Ishikawa (cell line): ENCODE measurements at regions not wholly inside any gene's neighbourhood (a gene's known extent, or its start where the extent isn't known, plus 50 kb on each side); places are given as distances from the start of the nearest gene placed in this dataset.

Experiments used
- CEBPB ChIP-seq: IDR thresholded peaks from 2 replicates; pipeline ENCODE4 v1.6.1; 2012
- CREB1 ChIP-seq: IDR thresholded peaks from 2 replicates; pipeline ENCODE4 v1.6.1; 2012; ENCODE audit warnings: low read depth
- EGR1 ChIP-seq: IDR thresholded peaks from 2 replicates; pipeline ENCODE4 v1.6.1; 2012
- EP300 ChIP-seq: IDR thresholded peaks from 2 replicates; pipeline ENCODE4 v1.6.1; 2012; ENCODE audit warnings: borderline replicate concordance
- FOXM1 ChIP-seq: IDR thresholded peaks from 2 replicates; pipeline ENCODE4 v1.6.1; 2012; ENCODE audit warnings: low read depth, borderline replicate concordance
- NFIC ChIP-seq: IDR thresholded peaks from 2 replicates; pipeline ENCODE4 v1.6.1; 2012
- RAD21 ChIP-seq: IDR thresholded peaks from 2 replicates; pipeline ENCODE4 v1.6.1; 2012; ENCODE audit warnings: low read depth
- TAF1 ChIP-seq: IDR thresholded peaks from 2 replicates; pipeline ENCODE4 v1.6.1; 2012; ENCODE audit warnings: low read depth, mild to moderate bottlenecking
- TCF12 ChIP-seq: IDR thresholded peaks from 2 replicates; pipeline ENCODE4 v1.6.1; 2012; ENCODE audit warnings: low read depth
- TEAD4 ChIP-seq: IDR thresholded peaks from 2 replicates; pipeline ENCODE4 v1.6.1; 2012
- YY1 ChIP-seq: IDR thresholded peaks from 2 replicates; pipeline ENCODE4 v1.6.1; 2012; ENCODE audit warnings: low read depth
- ZBTB7A ChIP-seq: IDR thresholded peaks from 2 replicates; pipeline ENCODE4 v1.6.1; 2012; ENCODE audit warnings: low read depth
- TF ChIP-seq, protein P1 (sequence below): IDR thresholded peaks from 2 replicates; pipeline ENCODE4 v1.6.1; 2012; ENCODE audit warnings: low read depth, mild to moderate bottlenecking
- TF ChIP-seq, protein P2 (sequence below): IDR thresholded peaks from 2 replicates; pipeline ENCODE4 v1.6.1; 2012
- TF ChIP-seq, protein P3 (sequence below): IDR thresholded peaks from 2 replicates; pipeline ENCODE4 v1.6.1; 2012

- no peak for TF ChIP-seq TEAD4
- TF ChIP-seq, protein P1, sequence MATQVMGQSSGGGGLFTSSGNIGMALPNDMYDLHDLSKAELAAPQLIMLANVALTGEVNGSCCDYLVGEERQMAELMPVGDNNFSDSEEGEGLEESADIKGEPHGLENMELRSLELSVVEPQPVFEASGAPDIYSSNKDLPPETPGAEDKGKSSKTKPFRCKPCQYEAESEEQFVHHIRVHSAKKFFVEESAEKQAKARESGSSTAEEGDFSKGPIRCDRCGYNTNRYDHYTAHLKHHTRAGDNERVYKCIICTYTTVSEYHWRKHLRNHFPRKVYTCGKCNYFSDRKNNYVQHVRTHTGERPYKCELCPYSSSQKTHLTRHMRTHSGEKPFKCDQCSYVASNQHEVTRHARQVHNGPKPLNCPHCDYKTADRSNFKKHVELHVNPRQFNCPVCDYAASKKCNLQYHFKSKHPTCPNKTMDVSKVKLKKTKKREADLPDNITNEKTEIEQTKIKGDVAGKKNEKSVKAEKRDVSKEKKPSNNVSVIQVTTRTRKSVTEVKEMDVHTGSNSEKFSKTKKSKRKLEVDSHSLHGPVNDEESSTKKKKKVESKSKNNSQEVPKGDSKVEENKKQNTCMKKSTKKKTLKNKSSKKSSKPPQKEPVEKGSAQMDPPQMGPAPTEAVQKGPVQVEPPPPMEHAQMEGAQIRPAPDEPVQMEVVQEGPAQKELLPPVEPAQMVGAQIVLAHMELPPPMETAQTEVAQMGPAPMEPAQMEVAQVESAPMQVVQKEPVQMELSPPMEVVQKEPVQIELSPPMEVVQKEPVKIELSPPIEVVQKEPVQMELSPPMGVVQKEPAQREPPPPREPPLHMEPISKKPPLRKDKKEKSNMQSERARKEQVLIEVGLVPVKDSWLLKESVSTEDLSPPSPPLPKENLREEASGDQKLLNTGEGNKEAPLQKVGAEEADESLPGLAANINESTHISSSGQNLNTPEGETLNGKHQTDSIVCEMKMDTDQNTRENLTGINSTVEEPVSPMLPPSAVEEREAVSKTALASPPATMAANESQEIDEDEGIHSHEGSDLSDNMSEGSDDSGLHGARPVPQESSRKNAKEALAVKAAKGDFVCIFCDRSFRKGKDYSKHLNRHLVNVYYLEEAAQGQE, result no peak
- TF ChIP-seq CEBPB, result no peak
- TF ChIP-seq CREB1, result no peak
- no peak for TF ChIP-seq TCF12
- TF ChIP-seq ZBTB7A, result no peak
- TF ChIP-seq EGR1, result no peak
- TF ChIP-seq, protein P2, sequence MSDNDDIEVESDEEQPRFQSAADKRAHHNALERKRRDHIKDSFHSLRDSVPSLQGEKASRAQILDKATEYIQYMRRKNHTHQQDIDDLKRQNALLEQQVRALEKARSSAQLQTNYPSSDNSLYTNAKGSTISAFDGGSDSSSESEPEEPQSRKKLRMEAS, result no peak
- no peak for TF ChIP-seq TAF1
- no peak for TF ChIP-seq FOXM1
- no peak for TF ChIP-seq NFIC
- no peak for TF ChIP-seq YY1
- TF ChIP-seq EP300, result no peak
- TF ChIP-seq RAD21, result no peak
- TF ChIP-seq, protein P3, sequence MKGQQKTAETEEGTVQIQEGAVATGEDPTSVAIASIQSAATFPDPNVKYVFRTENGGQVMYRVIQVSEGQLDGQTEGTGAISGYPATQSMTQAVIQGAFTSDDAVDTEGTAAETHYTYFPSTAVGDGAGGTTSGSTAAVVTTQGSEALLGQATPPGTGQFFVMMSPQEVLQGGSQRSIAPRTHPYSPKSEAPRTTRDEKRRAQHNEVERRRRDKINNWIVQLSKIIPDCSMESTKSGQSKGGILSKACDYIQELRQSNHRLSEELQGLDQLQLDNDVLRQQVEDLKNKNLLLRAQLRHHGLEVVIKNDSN, result no peak
Observed at GRCh38 chr2:144812288-144812687, 292.4 kb upstream of the ZEB2 start.

DNA sequence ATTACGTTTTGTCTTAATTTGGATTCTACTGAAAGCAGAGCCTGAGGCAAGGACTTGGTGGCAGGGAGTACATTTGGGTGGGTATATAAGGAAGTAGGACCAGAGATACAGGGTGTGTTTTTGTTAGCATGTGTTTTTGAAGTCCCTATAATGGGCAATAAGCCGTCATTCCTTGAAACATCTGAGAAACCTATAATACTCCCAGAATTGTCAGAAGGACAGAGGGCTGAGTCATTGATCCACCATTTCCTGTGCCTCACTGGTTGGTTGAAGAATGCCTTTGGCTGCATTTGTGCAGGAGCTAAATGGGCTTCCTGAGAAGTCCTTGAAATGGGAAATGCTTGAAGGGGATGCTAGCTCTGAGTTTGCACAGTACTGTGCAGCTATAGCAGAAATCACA is 281.8 kb upstream of the ZEB2 start:
- TF ChIP-seq TAF1 (no peak), EGR1 (no peak), CEBPB (no peak), TCF12 (no peak), ZBTB7A (no peak), NFIC (no peak), RAD21 (no peak), CREB1 (no peak), TEAD4 (no peak), EP300 (no peak), YY1 (no peak), FOXM1 (no peak)
- TF ChIP-seq, protein P3, result no peak
- TF ChIP-seq, protein P2, result no peak
- TF ChIP-seq, protein P1, result no peak

DNA sequence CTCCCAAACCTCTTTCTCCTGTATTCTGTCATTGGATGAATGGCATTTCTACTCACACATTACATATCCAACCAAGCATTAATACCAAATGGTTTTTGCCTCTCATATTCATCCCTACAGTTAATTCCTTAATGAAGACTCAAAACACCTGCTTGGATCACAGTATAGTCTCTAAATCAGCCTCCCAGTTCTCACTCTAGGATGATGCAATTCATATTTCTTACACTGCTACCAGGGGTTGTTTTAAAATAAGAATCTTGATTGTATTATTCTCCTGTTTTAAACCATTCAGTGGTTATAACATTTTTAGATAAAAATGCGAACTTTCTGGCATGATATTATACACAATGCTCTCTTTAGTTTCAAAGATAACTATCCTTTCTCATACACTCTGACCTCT is 281.4 kb upstream of the ZEB2 start:
- no peak for TF ChIP-seq TEAD4
- TF ChIP-seq, protein P1, result no peak
- TF ChIP-seq RAD21, result no peak
- TF ChIP-seq TAF1, result no peak
- no peak for TF ChIP-seq FOXM1
- TF ChIP-seq ZBTB7A, result no peak
- TF ChIP-seq CREB1, result no peak
- no peak for TF ChIP-seq NFIC
- TF ChIP-seq EP300, result no peak
- TF ChIP-seq, protein P2, result no peak

DNA sequence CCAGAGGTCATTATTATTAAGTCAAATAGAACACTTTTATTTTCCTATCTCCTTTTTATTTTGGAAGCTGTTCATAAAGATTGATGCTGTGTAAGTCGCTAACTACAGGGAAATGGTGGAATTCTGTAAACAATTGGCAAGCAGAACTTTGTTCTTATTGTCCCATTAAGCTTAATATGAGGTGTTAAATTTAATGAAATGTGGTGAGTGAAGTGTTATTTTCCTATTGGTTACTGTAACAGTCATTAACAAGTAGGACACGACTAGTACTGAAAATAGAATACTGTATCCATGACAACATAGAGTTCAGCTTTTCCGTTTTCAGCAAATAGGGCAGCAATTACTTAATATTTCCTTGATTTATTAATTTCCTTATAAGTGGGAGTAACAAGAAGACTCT is 279.1 kb upstream of the ZEB2 start:
- no peak for TF ChIP-seq TCF12
- TF ChIP-seq, protein P3, result no peak
- TF ChIP-seq ZBTB7A, result no peak
- TF ChIP-seq FOXM1, result no peak
- no peak for TF ChIP-seq YY1
- no peak for TF ChIP-seq CREB1
- no peak for TF ChIP-seq TAF1
- no peak for TF ChIP-seq TEAD4
- TF ChIP-seq, protein P1, result no peak
- TF ChIP-seq EGR1, result no peak
